Fibroblast of villous mesenchyme (primary cell): ENCODE measurements at regions not wholly inside any gene's neighbourhood (a gene's known extent, or its start where the extent isn't known, plus 50 kb on each side); places are given as distances from the start of the nearest gene placed in this dataset.
A peak's percentile ranks its signal among the peaks of the same experiment; 100 is the strongest.

Experiments
- DNase-seq: peaks from one replicate; pipeline ENCODE4 v3.0.0-alpha.2; 2010; ENCODE audit warnings: low read depth
- H3K4me3 ChIP-seq: 2 replicates; pipeline ENCODE4 v1.5.1; 2011; ENCODE audit warnings: low read depth, mild to moderate bottlenecking, low read length
- TF ChIP-seq, protein P1 (sequence below): IDR thresholded peaks from 2 replicates; pipeline ENCODE4 v1.5.1; 2012; ENCODE audit warnings: low read depth, mild to moderate bottlenecking, low read length; ENCODE audit not compliant: insufficient read depth

- DNase-seq, result peak; percentile 29
- no peak overlapping the region for H3K4me3 ChIP-seq
- TF ChIP-seq, protein P1, sequence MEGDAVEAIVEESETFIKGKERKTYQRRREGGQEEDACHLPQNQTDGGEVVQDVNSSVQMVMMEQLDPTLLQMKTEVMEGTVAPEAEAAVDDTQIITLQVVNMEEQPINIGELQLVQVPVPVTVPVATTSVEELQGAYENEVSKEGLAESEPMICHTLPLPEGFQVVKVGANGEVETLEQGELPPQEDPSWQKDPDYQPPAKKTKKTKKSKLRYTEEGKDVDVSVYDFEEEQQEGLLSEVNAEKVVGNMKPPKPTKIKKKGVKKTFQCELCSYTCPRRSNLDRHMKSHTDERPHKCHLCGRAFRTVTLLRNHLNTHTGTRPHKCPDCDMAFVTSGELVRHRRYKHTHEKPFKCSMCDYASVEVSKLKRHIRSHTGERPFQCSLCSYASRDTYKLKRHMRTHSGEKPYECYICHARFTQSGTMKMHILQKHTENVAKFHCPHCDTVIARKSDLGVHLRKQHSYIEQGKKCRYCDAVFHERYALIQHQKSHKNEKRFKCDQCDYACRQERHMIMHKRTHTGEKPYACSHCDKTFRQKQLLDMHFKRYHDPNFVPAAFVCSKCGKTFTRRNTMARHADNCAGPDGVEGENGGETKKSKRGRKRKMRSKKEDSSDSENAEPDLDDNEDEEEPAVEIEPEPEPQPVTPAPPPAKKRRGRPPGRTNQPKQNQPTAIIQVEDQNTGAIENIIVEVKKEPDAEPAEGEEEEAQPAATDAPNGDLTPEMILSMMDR, result no peak
Measured at GRCh38 chr12:19002216-19002615, 127.3 kb upstream of the PLEKHA5 start.

DNA sequence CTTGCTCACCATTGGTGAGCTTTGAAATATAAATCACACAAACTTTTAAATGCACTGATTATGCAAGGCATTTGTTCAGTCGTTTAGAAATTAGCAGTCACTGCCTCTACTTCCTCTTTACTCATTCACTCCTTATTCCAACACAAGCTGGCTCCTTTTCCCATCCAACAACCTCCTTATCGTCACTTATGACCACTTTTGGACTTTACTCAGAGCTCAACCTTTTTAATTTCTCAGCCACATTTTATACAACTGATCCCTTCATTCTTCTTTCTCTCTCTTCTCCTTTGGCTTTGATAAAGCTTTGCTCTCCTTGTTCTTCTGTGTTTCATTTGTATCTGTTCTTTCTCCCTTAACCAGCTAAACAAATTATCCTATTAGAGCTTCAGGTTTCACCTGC is 126.4 kb upstream of the PLEKHA5 start:
- TF ChIP-seq, protein P1, result no peak
- no peak overlapping the region for H3K4me3 ChIP-seq
- no peak for DNase-seq

GRCh38 chr12:19003987-19004619 is 125.4 kb upstream of the PLEKHA5 start:
- no peak overlapping the region for H3K4me3 ChIP-seq
- TF ChIP-seq, protein P1, result no peak
- no peak for DNase-seq

DNA sequence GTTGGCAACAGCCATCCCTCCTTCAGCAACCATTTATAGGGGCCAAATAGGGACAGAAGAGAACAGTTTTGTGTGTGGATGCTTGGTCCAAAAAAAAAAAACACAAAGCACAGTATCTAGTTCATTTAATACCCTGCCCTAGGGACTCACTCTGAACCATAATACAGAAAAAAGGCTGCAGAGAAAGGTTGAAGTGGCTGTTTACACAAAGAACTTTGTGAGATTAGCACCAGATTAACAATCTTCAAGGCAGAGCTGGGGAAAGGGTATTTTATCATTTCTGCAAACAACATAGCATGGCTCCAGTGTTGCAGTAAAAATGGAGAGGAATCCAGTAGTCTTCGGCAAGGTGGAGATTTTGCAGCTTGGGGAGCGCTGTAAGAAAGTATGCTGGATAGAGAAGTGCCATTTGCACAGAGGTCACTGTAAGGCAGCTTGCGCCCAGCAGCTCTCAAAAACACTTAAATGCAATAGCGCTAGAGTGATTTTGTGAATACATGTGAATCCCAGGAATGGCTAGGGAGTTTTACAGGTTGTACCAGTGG is 124.2 kb upstream of the PLEKHA5 start:
- no peak overlapping the region for H3K4me3 ChIP-seq
- no peak for DNase-seq
- TF ChIP-seq, protein P1, result no peak

- no peak for DNase-seq
- H3K4me3 ChIP-seq, result no peak overlapping the region
- TF ChIP-seq, protein P1, result no peak
Measured at GRCh38 chr12:19006626-19007137, 122.9 kb upstream of the PLEKHA5 start.

DNA sequence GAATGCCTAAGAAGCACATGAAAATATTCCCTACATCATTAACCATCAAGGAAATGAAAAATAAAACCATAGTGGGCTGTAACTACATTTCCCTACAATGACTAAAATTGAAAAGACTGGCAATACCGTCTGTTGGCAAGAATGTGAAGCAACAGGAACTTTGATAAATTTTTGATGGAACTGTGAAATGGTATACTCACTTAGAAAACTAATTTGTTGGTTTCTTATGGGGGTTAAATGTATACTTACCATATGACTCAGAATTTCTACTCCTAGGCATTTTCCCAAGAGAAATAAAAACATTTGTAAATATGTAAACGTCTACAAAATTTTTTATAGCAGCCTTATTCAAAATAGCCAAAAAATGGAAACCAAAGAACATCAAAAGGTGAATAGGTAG is 121.4 kb upstream of the PLEKHA5 start:
- no peak overlapping the region for H3K4me3 ChIP-seq
- no peak for DNase-seq
- TF ChIP-seq, protein P1, result no peak

GRCh38 chr12:19010087-19010486 is 119.4 kb upstream of the PLEKHA5 start:
- H3K4me3 ChIP-seq, result no peak overlapping the region
- TF ChIP-seq, protein P1, result no peak
- DNase-seq, result no peak
